HepG2 (cell line): ENCODE measurements at regions not wholly inside any gene's neighbourhood (a gene's known extent, or its start where the extent isn't known, plus 50 kb on each side); places are given as distances from the start of the nearest gene placed in this dataset.

Experiments
- CSRNP1 ChIP-seq: sonication (generic); formaldehyde crosslinking; IDR thresholded peaks from 2 replicates; pipeline ENCODE4 v1.8.1; 2023; ENCODE audit warnings: mild to moderate bottlenecking, missing genetic modification reagents
- DBP ChIP-seq: sonication (generic); formaldehyde crosslinking; IDR thresholded peaks from 2 replicates; pipeline ENCODE4 v1.4.0; 2020; ENCODE audit warnings: missing genetic modification reagents; ENCODE audit errors: not compliant biosample characterization
- HNF4A ChIP-seq: sonication (generic); formaldehyde crosslinking; IDR thresholded peaks from 2 replicates; pipeline ENCODE4 v1.4.0; 2020; ENCODE audit warnings: missing genetic modification reagents
- IKZF1 ChIP-seq: fragments of 450-650 bp; IDR thresholded peaks from 2 replicates; pipeline ENCODE4 v1.7.1; 2016
- KLF6 ChIP-seq: IDR thresholded peaks from 2 replicates; pipeline ENCODE4 v1.8.0; 2016; ENCODE audit warnings: missing biosample characterization, missing genetic modification reagents
- NKX3-1 ChIP-seq: sonication (generic); formaldehyde crosslinking; IDR thresholded peaks from 2 replicates; pipeline ENCODE4 v1.5.0; 2020; ENCODE audit warnings: missing genetic modification reagents
- PHF20 ChIP-seq: sonication (generic); formaldehyde crosslinking; IDR thresholded peaks from 2 replicates; pipeline ENCODE4 v1.5.0; 2020; ENCODE audit warnings: mild to moderate bottlenecking, missing genetic modification reagents
- RAD21 ChIP-seq: fragments of 450-650 bp; formaldehyde crosslinking; IDR thresholded peaks from 2 replicates; pipeline ENCODE4 v1.5.0; 2020; ENCODE audit warnings: mild to moderate bottlenecking
- SKI ChIP-seq: fragments of 450-650 bp; IDR thresholded peaks from one replicate; pipeline ENCODE4 v1.6.1; 2018; ENCODE audit warnings: mild to moderate bottlenecking; ENCODE audit not compliant: partially characterized antibody
- SMAD9 ChIP-seq: sonication (generic); formaldehyde crosslinking; IDR thresholded peaks from 2 replicates; pipeline ENCODE4 v1.5.1; 2020; ENCODE audit warnings: mild to moderate bottlenecking, missing genetic modification reagents
- TFDP1 ChIP-seq: IDR thresholded peaks from 2 replicates; pipeline ENCODE4 v1.6.1; 2016; ENCODE audit warnings: missing compliant biosample characterization, missing genetic modification reagents, borderline replicate concordance
- THAP11 ChIP-seq: IDR thresholded peaks from 2 replicates; pipeline ENCODE4 v1.6.1; 2016; ENCODE audit warnings: missing biosample characterization, missing genetic modification reagents
- TOPORS ChIP-seq: sonication (generic); formaldehyde crosslinking; IDR thresholded peaks from 2 replicates; pipeline ENCODE4 v1.8.0; 2023; ENCODE audit warnings: mild to moderate bottlenecking, missing genetic modification reagents
- ZBTB10 ChIP-seq: sonication (generic); formaldehyde crosslinking; IDR thresholded peaks from 2 replicates; pipeline ENCODE4 v1.4.0; 2020; ENCODE audit warnings: missing genetic modification reagents, borderline replicate concordance
- ZBTB33 ChIP-seq: sonication (generic); formaldehyde crosslinking; IDR thresholded peaks from 2 replicates; pipeline ENCODE4 v1.4.0; 2020; ENCODE audit warnings: missing genetic modification reagents
- ZFP36L1 ChIP-seq: sonication (generic); formaldehyde crosslinking; IDR thresholded peaks from 2 replicates; pipeline ENCODE4 v1.8.0; 2022; ENCODE audit warnings: mild to moderate bottlenecking, missing genetic modification reagents, moderate library complexity
- ZNF329 ChIP-seq: sonication (generic); formaldehyde crosslinking; IDR thresholded peaks from 2 replicates; pipeline ENCODE4 v1.9.0; 2021; ENCODE audit warnings: low read depth, mild to moderate bottlenecking, missing genetic modification reagents
- ZNF383 ChIP-seq: sonication (generic); formaldehyde crosslinking; IDR thresholded peaks from 2 replicates; pipeline ENCODE4 v1.4.0; 2020; ENCODE audit warnings: missing genetic modification reagents, mild to moderate bottlenecking, borderline replicate concordance
- ZNF451 ChIP-seq: sonication (generic); formaldehyde crosslinking; IDR thresholded peaks from 2 replicates; pipeline ENCODE4 v1.5.0; 2020; ENCODE audit warnings: mild to moderate bottlenecking, missing genetic modification reagents
- ZNF605 ChIP-seq: sonication (generic); formaldehyde crosslinking; IDR thresholded peaks from 2 replicates; pipeline ENCODE4 v1.8.0; 2022; ENCODE audit warnings: mild to moderate bottlenecking, missing genetic modification reagents
- ZNF720 ChIP-seq: sonication (generic); formaldehyde crosslinking; IDR thresholded peaks from 2 replicates; pipeline ENCODE4 v1.4.0; 2020; ENCODE audit warnings: missing genetic modification reagents
- ZNF746 ChIP-seq: sonication (generic); formaldehyde crosslinking; IDR thresholded peaks from 2 replicates; pipeline ENCODE4 v1.8.0; 2022; ENCODE audit warnings: mild to moderate bottlenecking, missing genetic modification reagents
- ZNF780A ChIP-seq: sonication (generic); formaldehyde crosslinking; IDR thresholded peaks from 2 replicates; pipeline ENCODE4 v1.8.0; 2022; ENCODE audit warnings: mild to moderate bottlenecking, missing genetic modification reagents, moderate library complexity

- peak; percentile 55 for TF ChIP-seq TFDP1 (CRISPR knock-in tag)
- TF ChIP-seq ZBTB33 (CRISPR knock-in tag): no peak
- no peak for TF ChIP-seq ZNF451 (CRISPR knock-in tag)
- TF ChIP-seq THAP11: peak; percentile 75
- TF ChIP-seq ZNF605 (CRISPR knock-in tag): no peak
- TF ChIP-seq ZNF720 (CRISPR knock-in tag): no peak
- no peak for TF ChIP-seq DBP (CRISPR knock-in tag)
- peak; percentile 23 for TF ChIP-seq SKI
- peak; percentile 57; the same call in 1 of the 2 replicates for TF ChIP-seq NKX3-1 (CRISPR knock-in tag)
- TF ChIP-seq HNF4A (CRISPR knock-in tag): peak; percentile 98
- TF ChIP-seq PHF20 (CRISPR knock-in tag): no peak
- 0 out of 2 replicates have a peak, but pooled peaks have one; percentile 25 for TF ChIP-seq RAD21 (CRISPR knock-in tag)
- peak; percentile 85 for TF ChIP-seq CSRNP1
- no peak for TF ChIP-seq SMAD9
- TF ChIP-seq IKZF1: no peak
- TF ChIP-seq ZFP36L1 (CRISPR knock-in tag): 0 out of 2 replicates have a peak, but pooled peaks have one; percentile 21
- no peak for TF ChIP-seq ZNF383 (CRISPR knock-in tag)
- peak; percentile 35; the same call in 1 of the 2 replicates for TF ChIP-seq ZNF780A
- TF ChIP-seq ZNF329 (CRISPR knock-in tag): no peak
- TF ChIP-seq ZBTB10 (CRISPR knock-in tag): no peak
- TF ChIP-seq KLF6 (CRISPR knock-in tag): no peak; the same call in 1 of the 2 replicates
- 0 out of 2 replicates have a peak, but pooled peaks have one; percentile 66 for TF ChIP-seq TOPORS (CRISPR knock-in tag)
- no peak for TF ChIP-seq ZNF746
Measured at GRCh38 chr20:53652090-53652858, 58.6 kb upstream of the ZNF217 start (continued).
